RPMI7951 (cell line): ENCODE measurements at regions not wholly inside any gene's neighbourhood (a gene's known extent, or its start where the extent isn't known, plus 50 kb on each side); places are given as distances from the start of the nearest gene placed in this dataset.
A peak's percentile ranks its signal among the peaks of the same experiment; 100 is the strongest.

Experiments
- DNase-seq: peaks from one replicate; pipeline ENCODE4 v3.0.0-alpha.2; 2012; ENCODE audit warnings: low read depth

DNA sequence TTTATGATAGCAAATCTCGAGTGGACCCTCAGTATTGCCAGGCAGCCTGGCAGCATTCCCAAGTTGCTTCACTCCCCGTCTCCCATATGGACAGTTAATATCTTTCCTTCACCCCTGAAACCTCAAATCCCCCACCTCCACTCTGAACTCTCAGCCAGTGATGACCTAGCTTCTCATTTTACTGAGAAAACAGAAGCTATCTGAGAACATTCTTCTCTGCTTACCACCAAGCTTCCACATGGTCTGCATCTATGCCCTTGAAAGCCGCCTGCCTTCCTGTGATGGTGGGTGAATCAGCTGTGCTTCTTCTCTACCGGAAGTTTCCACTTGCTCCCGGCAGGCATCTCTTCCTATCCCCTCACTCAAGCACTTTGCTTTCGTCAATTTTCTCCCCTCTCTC is 529.2 kb downstream of the EPHA4 start:
- DNase-seq: no peak

DNA sequence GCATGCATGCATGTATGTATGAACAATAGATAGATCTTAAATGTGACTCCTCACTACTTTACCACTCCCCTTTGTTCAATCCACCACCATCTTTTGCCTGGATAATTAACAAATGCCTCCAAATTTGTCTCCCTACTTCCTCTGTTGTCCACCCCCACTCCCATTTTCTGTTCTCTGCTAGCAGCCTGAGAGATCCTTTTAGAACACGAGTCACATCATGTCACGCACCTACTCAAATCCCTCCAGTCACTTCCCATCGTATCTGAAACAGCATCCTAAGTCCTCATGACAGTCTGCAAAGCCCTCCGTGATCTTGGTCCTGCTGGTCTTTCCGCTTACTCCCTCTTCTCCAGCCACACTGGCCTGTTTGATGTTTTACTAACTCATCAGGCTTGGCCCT is 527.3 kb downstream of the EPHA4 start:
- DNase-seq: no peak

DNA sequence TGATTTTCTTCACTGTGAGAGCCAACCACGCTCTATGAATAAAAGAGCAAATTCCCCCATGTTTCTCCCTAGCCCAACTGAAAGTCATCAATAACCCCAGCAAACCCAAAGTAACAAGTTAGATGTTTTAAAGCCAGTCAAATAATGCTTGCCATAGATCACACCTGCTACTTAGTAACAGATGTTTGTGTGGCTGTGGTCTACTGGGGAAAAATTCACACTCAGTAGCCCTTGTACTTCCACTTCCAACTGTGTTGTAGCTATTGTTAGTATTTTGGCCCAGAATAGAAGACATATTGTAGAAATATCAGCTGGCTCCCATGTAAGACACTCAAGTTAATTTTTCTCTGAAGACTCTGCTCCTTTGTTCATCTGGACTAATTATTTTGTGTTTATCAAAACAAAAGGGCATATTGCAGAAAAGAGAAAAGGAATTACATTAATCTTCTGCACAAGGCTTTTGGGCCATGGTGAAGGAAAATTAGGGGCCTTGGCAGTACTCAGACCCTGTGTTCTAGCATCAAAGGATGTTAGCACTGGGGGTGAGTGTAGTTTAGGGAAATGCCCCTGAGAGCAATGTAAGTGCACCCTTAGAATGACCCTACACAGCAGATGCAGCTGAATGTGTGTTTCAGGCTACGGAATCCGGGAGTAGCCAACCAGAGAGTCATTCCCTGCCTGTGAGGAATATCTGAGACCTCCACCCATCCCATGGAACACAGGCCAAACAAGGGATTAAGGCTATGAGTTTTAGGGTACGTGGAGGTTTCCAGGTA is 521.9 kb downstream of the EPHA4 start:
- no peak for DNase-seq

- no peak for DNase-seq
Measured at GRCh38 chr2:221051162-221051561, 520.9 kb downstream of the EPHA4 start.

- DNase-seq: no peak
Measured at GRCh38 chr2:221060376-221060775, 511.7 kb downstream of the EPHA4 start.

- no peak for DNase-seq
Measured at GRCh38 chr2:221063568-221063967, 508.5 kb downstream of the EPHA4 start.

- no peak for DNase-seq
Measured at GRCh38 chr2:221064058-221064854, 507.8 kb downstream of the EPHA4 start.

DNA sequence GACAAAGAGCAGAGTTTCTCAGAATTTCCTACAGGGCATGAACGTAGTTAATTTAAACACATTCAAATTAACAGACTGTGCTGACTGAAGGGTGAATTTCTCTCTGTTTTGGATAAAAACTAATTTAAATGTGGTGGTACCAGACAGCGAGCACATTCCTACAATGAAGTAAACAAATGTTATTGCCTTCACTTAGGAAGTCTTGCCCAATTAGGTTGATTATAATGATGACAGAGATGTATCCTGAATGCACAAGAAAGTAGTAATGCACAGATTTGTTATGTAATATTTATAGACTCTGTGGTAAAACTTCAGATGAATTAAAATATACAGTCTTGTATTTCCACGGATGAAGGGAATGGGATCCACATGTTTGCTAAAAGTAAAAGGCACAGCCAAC is 507.2 kb downstream of the EPHA4 start:
- no peak for DNase-seq

DNA sequence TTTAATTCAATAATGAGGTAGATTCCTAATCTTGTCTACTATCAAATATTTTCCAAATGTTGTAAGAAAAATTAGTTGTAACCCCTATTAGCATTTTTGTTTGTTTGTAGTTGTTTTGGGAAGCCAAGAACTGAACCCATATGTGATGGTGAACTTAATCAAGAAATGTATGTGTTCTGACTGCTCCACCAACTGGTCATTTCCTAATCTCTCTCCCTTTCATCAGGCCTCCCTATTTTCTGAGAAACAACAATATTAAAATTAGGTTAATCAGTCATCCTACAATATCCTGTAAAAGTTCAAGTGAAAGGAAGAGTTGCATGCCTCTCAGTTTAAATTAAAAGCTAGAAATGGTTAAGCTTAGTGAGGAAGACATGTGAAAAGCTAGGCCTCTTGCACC is 504.0 kb downstream of the EPHA4 start:
- DNase-seq: no peak

GRCh38 chr2:221070106-221070505 is 502.0 kb downstream of the EPHA4 start:
- DNase-seq: no peak

DNA sequence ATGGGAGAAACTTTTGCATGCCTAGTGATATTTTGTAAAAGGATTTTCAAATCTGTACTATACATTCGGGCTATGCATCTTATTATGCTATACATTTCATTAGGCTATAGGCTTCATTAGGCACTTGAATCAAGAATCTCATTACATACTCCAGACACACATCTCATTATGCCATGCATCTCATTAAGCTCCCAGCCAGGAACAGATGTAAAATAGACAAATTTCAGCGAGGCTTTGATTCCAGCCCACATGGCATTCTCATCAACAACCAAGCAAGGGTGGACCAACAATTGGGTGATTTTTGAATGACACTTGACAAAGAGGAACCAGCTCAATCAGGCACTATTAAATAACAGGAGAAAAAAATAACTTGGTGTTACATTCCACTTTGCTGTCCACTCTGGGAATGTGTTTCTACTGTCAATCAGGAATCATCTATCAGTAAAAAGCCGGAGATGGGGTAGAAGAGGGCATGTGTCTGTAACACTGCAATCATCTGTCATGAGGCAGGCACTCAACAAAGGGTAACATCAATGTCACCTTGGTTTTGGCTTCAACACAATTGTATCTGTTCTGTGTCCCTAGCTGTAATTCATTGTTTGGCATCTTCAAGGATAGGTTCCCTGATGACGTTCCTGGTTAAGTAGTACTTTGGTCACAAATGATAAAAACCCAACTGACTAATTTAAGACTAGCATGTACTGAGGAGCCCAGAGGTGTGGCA is 498.6 kb downstream of the EPHA4 start:
- DNase-seq: no peak

DNA sequence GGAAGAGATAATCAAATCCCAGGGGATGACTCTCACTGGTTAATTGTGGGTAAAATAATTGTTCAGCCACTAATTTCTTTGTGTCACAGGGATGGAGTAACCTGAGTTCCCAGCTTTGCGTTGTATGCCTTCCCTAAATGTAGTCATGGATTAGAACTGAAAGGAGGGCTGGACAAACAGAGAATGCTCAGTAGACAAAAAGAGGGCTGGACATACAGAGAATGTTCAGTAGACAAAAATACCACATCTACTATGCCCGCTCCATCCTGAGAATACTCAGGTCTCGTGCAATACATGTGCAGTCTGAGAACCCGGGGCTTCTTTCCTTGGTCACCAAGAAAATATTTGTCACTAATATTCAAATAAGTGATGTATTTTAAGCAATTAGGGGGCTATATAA is 497.9 kb downstream of the EPHA4 start:
- no peak for DNase-seq

GRCh38 chr2:221075203-221075602 is 496.9 kb downstream of the EPHA4 start:
- peak; percentile 7 for DNase-seq

DNA sequence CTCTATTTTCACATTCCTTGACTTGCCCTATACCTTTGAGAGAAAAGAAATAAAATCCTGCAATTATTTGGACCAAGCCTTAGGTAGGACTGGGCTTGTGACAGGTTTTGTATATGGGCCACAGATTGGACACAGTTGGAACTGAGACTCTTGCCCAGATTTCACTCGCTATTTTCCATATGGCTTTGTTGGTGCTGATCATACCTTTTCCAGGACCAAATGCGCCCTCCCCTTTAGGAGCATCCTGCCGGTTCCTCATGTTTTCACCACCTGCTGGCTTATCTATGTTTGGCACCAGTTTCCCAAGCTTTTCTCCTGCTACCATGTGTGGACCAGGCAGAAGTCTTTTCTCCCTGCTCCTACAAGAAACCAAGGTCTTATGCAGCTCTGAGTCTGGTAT is 494.9 kb downstream of the EPHA4 start:
- no peak for DNase-seq

DNA sequence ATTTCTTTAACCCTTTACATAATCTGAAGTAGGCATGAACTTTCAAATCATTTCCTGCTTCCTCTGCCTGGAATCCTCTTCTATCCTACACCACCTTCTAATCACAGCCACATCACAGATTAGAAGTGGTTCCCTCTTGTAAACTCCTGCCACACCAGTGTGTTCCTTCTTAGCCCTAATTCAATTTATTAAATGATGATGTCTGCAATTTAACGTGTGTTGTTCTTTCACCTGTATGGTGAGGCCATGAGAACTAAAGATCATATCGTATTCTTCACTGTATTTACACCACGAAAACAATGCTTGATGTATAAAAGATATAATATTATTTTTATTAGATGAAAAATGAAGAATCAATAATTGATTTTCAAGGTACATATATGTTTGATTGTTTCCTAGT is 494.3 kb downstream of the EPHA4 start:
- no peak for DNase-seq

DNA sequence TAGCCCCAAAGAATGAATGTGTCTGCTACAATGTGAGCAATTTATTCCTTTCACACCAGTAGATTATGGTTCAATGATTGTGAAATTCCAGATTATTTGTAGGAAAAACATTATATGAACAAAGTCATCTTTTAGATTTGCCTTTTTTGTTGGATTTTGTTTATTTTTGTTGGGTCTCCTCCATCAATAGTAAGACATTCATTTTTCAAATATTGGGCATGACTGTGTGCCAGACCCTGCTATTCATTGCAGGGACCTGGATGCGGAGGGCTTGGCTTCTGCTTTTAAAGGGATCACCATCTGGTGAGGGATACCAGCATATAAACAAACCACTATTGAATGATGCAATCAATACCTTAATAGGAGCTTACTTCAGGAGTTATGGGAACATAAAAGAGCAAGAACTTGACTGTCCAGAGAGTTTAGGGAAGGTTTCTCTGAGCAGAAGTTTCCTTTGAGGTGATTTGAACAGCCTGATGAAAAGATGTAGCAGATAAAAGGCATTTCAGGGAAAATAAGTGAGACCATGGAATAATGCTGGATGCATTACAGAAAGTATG is 486.7 kb downstream of the EPHA4 start:
- no peak for DNase-seq

GRCh38 chr2:221085936-221086335 is 486.2 kb downstream of the EPHA4 start:
- DNase-seq: no peak

DNA sequence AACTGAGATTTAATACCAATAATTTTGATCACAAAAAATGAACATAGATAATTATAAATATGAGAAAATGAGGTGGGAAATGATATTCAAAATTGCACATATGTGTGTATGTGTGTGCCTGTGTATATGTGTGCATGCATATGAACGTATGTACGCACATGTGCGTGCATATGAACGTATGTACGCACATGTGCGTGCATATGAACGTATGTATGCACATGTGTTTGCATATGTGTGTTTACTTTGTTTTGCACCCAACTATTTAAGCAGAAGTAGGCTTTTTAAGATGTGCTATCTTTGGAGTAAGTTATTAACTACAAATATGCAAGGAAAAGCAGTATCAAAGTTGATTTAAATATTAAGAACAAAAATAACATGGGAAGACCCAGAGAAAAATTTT is 484.3 kb downstream of the EPHA4 start:
- DNase-seq: no peak

GRCh38 chr2:221088506-221088905 is 483.6 kb downstream of the EPHA4 start:
- DNase-seq: no peak

GRCh38 chr2:221095356-221095755 is 476.7 kb downstream of the EPHA4 start:
- no peak for DNase-seq

- no peak for DNase-seq
Measured at GRCh38 chr2:221096706-221097567, 475.2 kb downstream of the EPHA4 start.
